Kidney (tissue), 13 donors: ENCODE measurements at regions not wholly inside any gene's neighbourhood (a gene's known extent, or its start where the extent isn't known, plus 50 kb on each side); places are given as distances from the start of the nearest gene placed in this dataset.

ENCODE experiments used
- DNase-seq, 5 donors: peaks; one replicate each; pipeline ENCODE4 v3.0.0-alpha.2; 2013 to 2020
- FAIRE-seq: peaks from 2 replicates; lab custom pipeline; 2012; peaks lifted over from hg19 to GRCh38; lab: Jason Lieb, UNC
- H3K27ac ChIP-seq, 2 donors: one replicate each; pipeline ENCODE4 v1.7.0; 2013; ENCODE audit warnings: low read depth in 2 of 2, low read length in 2 of 2, inconsistent platforms in 1 of 2
- H3K27me3 ChIP-seq: one replicate; pipeline ENCODE4 v1.7.1; 2013; ENCODE audit warnings: low read length, inconsistent platforms; ENCODE audit not compliant: control insufficient read depth, insufficient read depth
- H3K36me3 ChIP-seq, 3 donors: one replicate each; pipeline versions ENCODE4 v1.7.0 to v1.7.1; 2013; ENCODE audit warnings: low read length in 3 of 3, control low read depth in 1 of 3, inconsistent platforms in 1 of 3; ENCODE audit not compliant: insufficient read depth in 3 of 3, control insufficient read depth in 2 of 3
- H3K4me1 ChIP-seq, 3 donors: one replicate each; pipeline versions ENCODE4 v1.7.0 to v1.7.1; 2013; ENCODE audit warnings: low read length in 3 of 3, inconsistent platforms in 1 of 3, low read depth in 1 of 3; ENCODE audit not compliant: control insufficient read depth in 2 of 3, insufficient read depth in 2 of 3
- H3K4me3 ChIP-seq, 3 donors: one replicate each; pipeline versions ENCODE4 v1.7.0 to v1.8.1; 2013; ENCODE audit warnings: low read length in 3 of 3, control low read depth in 1 of 3, inconsistent platforms in 1 of 3
- H3K9ac ChIP-seq, 3 donors: one replicate each; pipeline versions ENCODE4 v1.7.0 to v1.7.1; 2013; ENCODE audit warnings: low read length in 3 of 3, control low read depth in 1 of 3, inconsistent platforms in 1 of 3
- H3K9me3 ChIP-seq, 3 donors: one replicate each; pipeline versions ENCODE4 v1.7.0 to v1.7.1; 2013; ENCODE audit warnings: low read length in 3 of 3, control low read depth in 1 of 3, inconsistent platforms in 1 of 3; ENCODE audit not compliant: control insufficient read depth in 2 of 3, insufficient read depth in 1 of 3
- intact Hi-C: fragments of 100-400 bp; cut with DNase I; formaldehyde crosslinking; loops from one replicate; pipeline ENCODE4 v1.11.1; 2022
- TF ChIP-seq, protein P1 (sequence below): IDR thresholded peaks from 3 replicates; pipeline ENCODE4 v1.5.1; 2012; ENCODE audit warnings: mild to moderate bottlenecking, moderate library complexity, borderline replicate concordance; ENCODE audit not compliant: insufficient read depth; ENCODE audit errors: extremely low read depth
- donor health status: control.
- donor health status: control.
- donor health status: control.
- donor health status: control.
- donor health status: control.
- donor health status: DM: yes; HTN: yes; CAD: no.
- donor health status: Normal renal cell carcinoma (clear cell type).

DNA sequence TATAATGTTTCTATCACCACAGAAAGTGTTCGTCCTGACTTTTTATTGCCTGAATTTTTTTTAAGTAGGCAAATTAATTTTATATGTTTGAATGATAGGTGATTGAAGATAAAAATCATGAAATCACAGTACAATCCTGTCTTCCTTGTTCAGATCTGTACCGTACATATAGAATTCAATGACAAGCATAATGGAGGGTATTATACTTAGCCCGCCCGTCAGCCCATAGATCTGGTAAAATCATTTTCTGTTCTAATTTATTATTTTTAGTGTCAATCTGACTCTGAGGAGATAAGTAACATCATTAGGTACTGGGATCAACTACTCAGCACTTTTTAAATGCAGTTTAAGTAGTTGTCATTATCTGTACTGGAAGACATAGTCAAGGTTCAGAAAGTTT lies 269.9 kb downstream of the NR2F2 start:
- Histone ChIP-seq H3K36me3 (no peaks in the 10 kb centered on the region), H3K4me3 (no peak overlapping the region), H3K27ac (no peak overlapping the region), H3K9ac (no peak overlapping the region), H3K27me3 (no peaks in the 10 kb centered on the region), H3K9me3 (no peaks in the 10 kb centered on the region), H3K4me1 (no peaks in the 10 kb centered on the region)
- intact Hi-C loops: no loop called here
- FAIRE-seq: no peak
- DNase-seq: no peak
- TF ChIP-seq, protein P1, sequence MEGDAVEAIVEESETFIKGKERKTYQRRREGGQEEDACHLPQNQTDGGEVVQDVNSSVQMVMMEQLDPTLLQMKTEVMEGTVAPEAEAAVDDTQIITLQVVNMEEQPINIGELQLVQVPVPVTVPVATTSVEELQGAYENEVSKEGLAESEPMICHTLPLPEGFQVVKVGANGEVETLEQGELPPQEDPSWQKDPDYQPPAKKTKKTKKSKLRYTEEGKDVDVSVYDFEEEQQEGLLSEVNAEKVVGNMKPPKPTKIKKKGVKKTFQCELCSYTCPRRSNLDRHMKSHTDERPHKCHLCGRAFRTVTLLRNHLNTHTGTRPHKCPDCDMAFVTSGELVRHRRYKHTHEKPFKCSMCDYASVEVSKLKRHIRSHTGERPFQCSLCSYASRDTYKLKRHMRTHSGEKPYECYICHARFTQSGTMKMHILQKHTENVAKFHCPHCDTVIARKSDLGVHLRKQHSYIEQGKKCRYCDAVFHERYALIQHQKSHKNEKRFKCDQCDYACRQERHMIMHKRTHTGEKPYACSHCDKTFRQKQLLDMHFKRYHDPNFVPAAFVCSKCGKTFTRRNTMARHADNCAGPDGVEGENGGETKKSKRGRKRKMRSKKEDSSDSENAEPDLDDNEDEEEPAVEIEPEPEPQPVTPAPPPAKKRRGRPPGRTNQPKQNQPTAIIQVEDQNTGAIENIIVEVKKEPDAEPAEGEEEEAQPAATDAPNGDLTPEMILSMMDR: no peak

- no peaks in the 10 kb centered on the region for H3K4me1 ChIP-seq
- H3K4me3 ChIP-seq: no peak overlapping the region
- no peak overlapping the region for H3K27ac ChIP-seq
- H3K9me3 ChIP-seq: no peaks in the 10 kb centered on the region
- DNase-seq (no peak), FAIRE-seq (no peak)
- no peaks in the 10 kb centered on the region for H3K36me3 ChIP-seq
- no peak overlapping the region for H3K9ac ChIP-seq
- H3K27me3 ChIP-seq: no peaks in the 10 kb centered on the region
- TF ChIP-seq, protein P1: no peak
- intact Hi-C loops: no loop called here
Measured at GRCh38 chr15:96606617-96607016, 276.1 kb downstream of the NR2F2 start.

GRCh38 chr15:96610757-96611156 lies 280.3 kb downstream of the NR2F2 start:
- DNase-seq (no peak), FAIRE-seq (no peak)
- Histone ChIP-seq H3K9me3 (peaks cover 0 to 14% (median 0%) of the 10 kb centered on the region in 3 donors), H3K27me3 (no peaks in the 10 kb centered on the region), H3K9ac (no peak overlapping the region), H3K4me3 (no peak overlapping the region), H3K36me3 (no peaks in the 10 kb centered on the region), H3K4me1 (no peaks in the 10 kb centered on the region), H3K27ac (no peak overlapping the region)
- TF ChIP-seq, protein P1: no peak
- intact Hi-C loops: no loop called here

DNA sequence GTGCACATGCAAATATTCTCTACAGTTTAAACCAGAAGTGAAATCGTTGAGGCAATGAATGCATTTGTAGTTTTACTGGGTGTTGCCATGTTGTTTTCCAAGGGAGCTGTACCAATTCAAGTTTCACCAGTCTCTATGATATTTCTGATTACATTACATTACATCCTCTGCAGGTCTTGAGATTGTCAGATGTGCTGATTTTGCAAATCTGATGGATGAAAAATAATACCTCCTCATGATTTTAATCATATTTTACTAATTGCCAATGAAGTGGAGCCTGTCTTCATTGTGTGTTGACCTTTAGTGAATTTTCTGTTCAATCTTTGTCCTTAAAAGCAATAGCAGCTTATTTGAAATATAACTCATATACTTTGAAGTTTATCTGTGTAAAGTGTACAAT lies 282.4 kb downstream of the NR2F2 start:
- no peaks in the 10 kb centered on the region for H3K27me3 ChIP-seq
- DNase-seq (no peak), FAIRE-seq (no peak)
- H3K9me3 ChIP-seq: peaks cover 0 to 14% (median 0%) of the 10 kb centered on the region in 3 donors
- no peak overlapping the region for H3K9ac ChIP-seq
- no peak overlapping the region for H3K27ac ChIP-seq
- TF ChIP-seq, protein P1: no peak
- intact Hi-C loops: no loop called here
- no peak overlapping the region for H3K4me3 ChIP-seq
- no peaks in the 10 kb centered on the region for H3K4me1 ChIP-seq
- H3K36me3 ChIP-seq: no peaks in the 10 kb centered on the region
